C4-2B (cell line): ENCODE measurements at regions not wholly inside any gene's neighbourhood (a gene's known extent, or its start where the extent isn't known, plus 50 kb on each side); places are given as distances from the start of the nearest gene placed in this dataset.
A peak's percentile ranks its signal among the peaks of the same experiment; 100 is the strongest.

Experiments used
- H3K27ac ChIP-seq: fragments of 450-650 bp; 2 replicates; pipeline ENCODE4 v1.5.1; 2017
- ZFX ChIP-seq: fragments of 450-650 bp; IDR thresholded peaks from 2 replicates; pipeline ENCODE4 v1.6.1; 2017
- TF ChIP-seq, protein P1 (sequence below): fragments of 450-650 bp; conservative IDR thresholded peaks from 2 replicates; pipeline ENCODE4 v1.5.1; 2017; ENCODE audit warnings: mild to moderate bottlenecking

DNA sequence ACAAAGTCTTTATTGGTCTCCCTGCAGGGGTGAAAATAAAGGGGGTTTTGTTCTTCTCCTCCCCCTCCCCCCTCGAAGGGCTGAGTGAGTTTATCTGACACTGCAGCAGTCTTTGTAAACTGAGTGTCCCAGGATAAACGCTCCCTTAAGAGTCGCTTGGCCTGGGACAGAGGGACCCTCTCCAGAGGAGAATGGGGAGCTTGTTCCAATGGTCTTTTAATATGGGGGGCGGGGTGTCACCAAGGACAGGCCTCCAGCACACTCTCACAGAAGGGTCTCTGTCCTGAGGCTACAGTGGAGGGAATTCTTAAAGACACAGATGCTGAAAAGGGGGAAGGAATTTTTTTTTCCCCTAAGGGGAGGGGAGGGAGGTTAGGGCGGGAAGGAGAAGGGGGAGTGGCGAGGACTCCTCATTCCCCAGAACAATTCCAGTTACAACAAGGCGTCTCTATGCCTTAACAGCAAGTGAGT lies 455.5 kb downstream of the SOX9 start:
- no peak overlapping the region for H3K27ac ChIP-seq

DNA sequence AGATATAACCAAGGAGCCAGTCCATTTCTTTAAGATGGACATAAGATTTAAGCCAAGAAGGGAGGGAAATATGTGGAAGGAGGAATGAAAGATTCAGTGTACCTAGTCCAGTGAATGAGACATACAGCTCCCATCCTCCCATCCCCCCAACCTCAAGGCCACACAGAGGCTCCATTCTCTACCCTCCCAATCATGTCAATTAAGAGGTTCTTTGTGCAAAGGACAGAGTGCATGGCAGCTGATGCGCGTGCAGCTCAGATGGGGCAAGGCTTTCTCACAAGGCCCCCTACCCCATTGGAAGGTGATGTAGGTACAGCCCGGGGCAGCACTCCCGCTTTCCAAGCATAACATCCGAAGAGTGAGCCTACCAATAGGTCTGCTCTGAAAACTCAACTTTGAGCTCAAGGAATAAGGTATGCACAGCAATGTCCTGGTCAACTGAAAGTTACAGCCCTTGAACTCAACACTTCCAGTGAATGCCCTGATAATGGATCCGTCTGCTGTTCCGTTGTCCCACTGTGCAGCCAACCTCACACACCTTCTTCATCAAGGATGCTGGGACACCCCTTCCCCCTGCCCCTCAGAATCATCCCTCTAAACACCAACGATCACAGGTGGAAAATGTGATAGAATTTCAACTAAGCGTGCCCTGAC lies 458.1 kb downstream of the SOX9 start:
- no peak overlapping the region for H3K27ac ChIP-seq
- no peak for TF ChIP-seq ZFX
- TF ChIP-seq, protein P1, sequence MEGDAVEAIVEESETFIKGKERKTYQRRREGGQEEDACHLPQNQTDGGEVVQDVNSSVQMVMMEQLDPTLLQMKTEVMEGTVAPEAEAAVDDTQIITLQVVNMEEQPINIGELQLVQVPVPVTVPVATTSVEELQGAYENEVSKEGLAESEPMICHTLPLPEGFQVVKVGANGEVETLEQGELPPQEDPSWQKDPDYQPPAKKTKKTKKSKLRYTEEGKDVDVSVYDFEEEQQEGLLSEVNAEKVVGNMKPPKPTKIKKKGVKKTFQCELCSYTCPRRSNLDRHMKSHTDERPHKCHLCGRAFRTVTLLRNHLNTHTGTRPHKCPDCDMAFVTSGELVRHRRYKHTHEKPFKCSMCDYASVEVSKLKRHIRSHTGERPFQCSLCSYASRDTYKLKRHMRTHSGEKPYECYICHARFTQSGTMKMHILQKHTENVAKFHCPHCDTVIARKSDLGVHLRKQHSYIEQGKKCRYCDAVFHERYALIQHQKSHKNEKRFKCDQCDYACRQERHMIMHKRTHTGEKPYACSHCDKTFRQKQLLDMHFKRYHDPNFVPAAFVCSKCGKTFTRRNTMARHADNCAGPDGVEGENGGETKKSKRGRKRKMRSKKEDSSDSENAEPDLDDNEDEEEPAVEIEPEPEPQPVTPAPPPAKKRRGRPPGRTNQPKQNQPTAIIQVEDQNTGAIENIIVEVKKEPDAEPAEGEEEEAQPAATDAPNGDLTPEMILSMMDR: no peak

More for the DNA sequence above, 455.5 kb downstream of the SOX9 start:
- TF ChIP-seq, protein P1: no peak
- TF ChIP-seq ZFX: no peak

DNA sequence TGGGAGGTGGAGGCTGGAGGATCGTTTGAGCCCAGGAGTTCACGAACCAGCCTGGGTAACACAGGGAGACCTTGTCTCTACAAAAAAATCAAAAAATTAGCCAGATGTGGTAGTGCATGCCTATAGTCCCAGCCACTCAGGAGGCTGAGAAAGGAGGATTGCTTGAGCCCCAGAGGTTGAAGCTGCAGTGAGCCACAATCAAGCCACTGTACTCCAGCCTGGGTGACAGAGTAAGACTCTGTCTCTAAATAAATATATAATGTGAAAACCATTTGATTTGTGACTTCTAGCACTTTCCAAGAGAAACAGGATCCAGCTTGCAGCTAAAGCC lies 459.1 kb downstream of the SOX9 start:
- H3K27ac ChIP-seq: peak overlapping the region; percentile 16; the same call in 1 of the 2 replicates
- TF ChIP-seq, protein P1: no peak
- no peak for TF ChIP-seq ZFX

DNA sequence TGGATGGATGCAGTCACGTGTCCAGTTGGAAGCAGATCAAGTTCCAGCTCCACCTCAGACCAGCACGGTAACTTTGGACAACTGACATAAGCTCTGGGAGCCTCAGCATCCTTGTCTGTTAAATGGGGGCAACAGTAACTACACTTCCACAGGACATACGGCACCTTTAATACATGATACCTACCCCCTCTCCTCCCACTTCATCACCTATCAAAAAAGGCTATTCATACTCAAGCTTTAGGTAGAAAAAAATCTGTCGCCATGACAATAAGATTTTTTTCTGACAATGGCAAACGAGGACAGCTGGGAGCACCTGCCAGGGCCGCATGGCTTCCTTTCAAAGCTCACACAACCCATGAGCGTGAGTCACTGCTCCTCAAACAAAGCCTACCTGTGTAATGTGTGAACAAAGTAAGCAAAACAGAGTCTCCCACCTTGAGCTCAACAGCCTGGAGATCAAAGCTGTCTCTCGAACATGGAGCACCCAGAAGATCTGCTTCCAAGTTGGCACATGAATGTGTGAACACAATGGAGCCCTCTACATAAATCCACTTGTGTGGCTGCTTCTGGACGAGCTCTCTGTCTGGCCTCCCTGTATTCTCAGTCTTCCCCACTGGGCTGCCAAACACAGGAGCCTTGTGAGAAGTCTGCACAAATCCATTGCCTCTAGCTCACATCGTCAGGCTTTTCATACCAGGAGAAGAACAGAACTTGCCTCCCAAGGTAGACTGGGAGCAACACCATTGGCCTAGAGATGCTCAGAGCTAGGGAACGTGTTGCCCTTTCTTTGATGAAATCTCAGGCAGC lies 459.7 kb downstream of the SOX9 start:
- TF ChIP-seq ZFX: no peak
- TF ChIP-seq, protein P1: no peak
- peak overlapping the region; percentile 16; the same call in 1 of the 2 replicates for H3K27ac ChIP-seq

DNA sequence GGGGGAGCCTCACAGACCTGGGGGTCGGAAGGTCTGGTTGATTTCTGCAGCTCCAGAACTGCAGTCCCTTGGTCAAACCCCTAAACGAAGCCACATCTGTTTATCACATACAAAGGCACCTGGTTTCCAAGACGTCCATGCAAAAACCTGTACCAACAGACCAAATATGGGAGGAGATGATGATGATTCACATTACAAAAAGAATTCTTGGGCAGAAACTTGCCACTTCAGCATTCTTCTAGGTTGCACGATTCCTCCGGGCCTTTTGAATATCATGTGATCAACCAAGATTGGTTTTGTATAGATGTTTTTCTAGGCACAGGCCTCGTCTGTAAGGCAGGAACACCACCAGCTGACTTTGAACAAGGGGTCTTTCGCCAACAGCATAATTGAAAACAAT lies 466.3 kb downstream of the SOX9 start:
- TF ChIP-seq, protein P1: no peak
- no peak for TF ChIP-seq ZFX
- no peak overlapping the region for H3K27ac ChIP-seq

DNA sequence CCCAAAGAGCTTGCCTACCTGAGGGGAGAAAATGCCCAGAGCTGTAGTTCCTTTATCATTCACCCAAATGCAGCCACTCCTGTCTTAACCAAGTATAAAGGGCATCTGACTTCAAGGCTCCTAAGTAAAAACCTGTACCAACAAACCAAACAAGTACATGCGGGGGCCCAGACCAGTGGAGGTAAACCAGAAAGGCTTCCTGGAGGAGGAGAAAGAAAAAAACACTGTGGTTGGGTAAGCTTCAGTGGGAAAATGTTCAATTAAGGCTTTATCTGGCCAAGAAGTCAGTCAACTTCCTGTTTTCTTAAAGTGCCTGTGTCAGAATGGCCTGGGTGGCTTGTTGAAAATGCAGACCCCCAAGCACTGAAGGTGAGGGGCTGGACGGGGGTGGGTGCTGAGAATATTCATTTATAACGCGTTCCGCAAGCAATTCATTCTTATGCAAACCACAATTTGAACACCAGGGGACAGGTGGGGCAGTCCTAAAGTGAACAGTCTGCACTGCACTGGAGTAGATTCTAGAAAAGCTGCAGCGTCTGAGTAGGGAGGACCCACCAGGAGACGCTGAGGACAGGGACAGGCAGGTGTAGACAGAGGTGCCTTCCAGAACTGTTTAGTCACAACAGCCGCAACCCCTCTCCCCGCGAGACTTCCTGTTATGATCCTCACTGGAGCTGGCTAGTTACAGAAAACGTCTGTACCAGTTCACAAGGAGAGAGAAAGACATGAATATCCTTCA lies 467.1 kb downstream of the SOX9 start:
- TF ChIP-seq, protein P1: no peak
- TF ChIP-seq ZFX: no peak
- no peak overlapping the region for H3K27ac ChIP-seq

DNA sequence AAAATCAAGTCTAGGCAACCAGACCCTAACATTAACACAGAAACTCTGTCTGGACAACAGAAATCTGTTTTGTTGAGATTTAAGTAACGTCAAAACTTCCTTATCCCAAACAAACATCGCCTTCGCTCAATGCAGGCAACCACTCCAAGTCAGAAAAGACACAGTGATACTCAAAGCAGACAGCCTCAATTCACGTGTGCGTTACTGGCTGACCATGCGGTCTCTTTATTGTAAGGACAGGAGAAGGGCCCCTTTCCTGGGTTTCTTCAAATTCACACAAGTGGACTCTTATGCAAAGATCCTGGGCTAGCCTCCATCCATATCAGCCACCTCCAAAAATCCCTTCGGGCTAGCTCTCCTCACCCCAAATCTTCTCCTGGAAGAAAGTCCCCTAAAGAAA lies 467.7 kb downstream of the SOX9 start:
- H3K27ac ChIP-seq: no peak overlapping the region
- TF ChIP-seq, protein P1: no peak
- no peak for TF ChIP-seq ZFX
